ENCODE measurements at regions not wholly inside any gene's neighbourhood (a gene's known extent, or its start where the extent isn't known, plus 50 kb on each side); places are given as distances from the start of the nearest gene placed in this dataset.

DNA sequence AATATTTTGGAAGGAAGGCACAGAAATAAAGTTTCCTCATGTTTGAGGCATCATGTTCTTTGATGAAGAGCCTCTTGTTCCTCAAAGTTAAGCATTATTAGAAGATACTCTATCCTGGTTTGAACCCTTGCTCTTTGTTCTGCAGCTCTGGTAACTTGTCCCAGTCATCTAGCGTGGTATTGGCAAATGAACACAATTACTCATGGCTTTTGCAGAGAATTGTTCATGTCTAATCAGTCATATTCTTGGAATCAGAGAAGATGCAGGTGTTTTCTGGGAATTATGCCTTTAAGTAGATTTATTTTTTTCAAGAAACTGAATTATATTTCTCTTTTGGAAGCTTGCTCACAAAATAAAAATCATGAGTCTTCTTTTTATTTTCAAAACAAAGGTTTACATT lies 52.9 kb upstream of the HPGDS start:
- TF ChIP-seq, protein P1, sequence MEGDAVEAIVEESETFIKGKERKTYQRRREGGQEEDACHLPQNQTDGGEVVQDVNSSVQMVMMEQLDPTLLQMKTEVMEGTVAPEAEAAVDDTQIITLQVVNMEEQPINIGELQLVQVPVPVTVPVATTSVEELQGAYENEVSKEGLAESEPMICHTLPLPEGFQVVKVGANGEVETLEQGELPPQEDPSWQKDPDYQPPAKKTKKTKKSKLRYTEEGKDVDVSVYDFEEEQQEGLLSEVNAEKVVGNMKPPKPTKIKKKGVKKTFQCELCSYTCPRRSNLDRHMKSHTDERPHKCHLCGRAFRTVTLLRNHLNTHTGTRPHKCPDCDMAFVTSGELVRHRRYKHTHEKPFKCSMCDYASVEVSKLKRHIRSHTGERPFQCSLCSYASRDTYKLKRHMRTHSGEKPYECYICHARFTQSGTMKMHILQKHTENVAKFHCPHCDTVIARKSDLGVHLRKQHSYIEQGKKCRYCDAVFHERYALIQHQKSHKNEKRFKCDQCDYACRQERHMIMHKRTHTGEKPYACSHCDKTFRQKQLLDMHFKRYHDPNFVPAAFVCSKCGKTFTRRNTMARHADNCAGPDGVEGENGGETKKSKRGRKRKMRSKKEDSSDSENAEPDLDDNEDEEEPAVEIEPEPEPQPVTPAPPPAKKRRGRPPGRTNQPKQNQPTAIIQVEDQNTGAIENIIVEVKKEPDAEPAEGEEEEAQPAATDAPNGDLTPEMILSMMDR (IDR thresholded peaks at IDR 0.05): no peak
- Histone ChIP-seq H3K27me3 (no peaks in the 10 kb centered on the region), H3K36me3 (no peaks in the 10 kb centered on the region), H3K4me1 (no peaks in the 10 kb centered on the region), H3K9me3 (no peaks in the 10 kb centered on the region), H3K4me3 (no peak overlapping the region), H3K27ac (no peak overlapping the region)
- intact Hi-C loops (cut with DNase I): no loop called here
- DNase-seq (ENCODE audit: low spot score in 2 of 2): no peak

- H3K4me3 ChIP-seq: no peak overlapping the region
- TF ChIP-seq, protein P1 (IDR thresholded peaks at IDR 0.05): no peak
- no peaks in the 10 kb centered on the region for H3K36me3 ChIP-seq
- intact Hi-C loops (cut with DNase I): no loop called here
- DNase-seq (ENCODE audit: low spot score in 2 of 2): no peak
- H3K27me3 ChIP-seq: no peaks in the 10 kb centered on the region
- H3K4me1 ChIP-seq: no peaks in the 10 kb centered on the region
- no peak overlapping the region for H3K27ac ChIP-seq
- no peaks in the 10 kb centered on the region for H3K9me3 ChIP-seq
Measured at GRCh38 chr4:94396984-94397383, 54.3 kb upstream of the HPGDS start.

GRCh38 chr4:94397635-94398034 lies 54.1 kb upstream of the PDLIM5 start:
- no peak for DNase-seq (ENCODE audit: low spot score in 2 of 2)
- no peak overlapping the region for H3K4me3 ChIP-seq
- no peak overlapping the region for H3K27ac ChIP-seq
- intact Hi-C loops (cut with DNase I): no loop called here
- no peaks in the 10 kb centered on the region for H3K27me3 ChIP-seq
- TF ChIP-seq, protein P1 (IDR thresholded peaks at IDR 0.05): no peak
- no peaks in the 10 kb centered on the region for H3K9me3 ChIP-seq
- H3K36me3 ChIP-seq: no peaks in the 10 kb centered on the region
- no peaks in the 10 kb centered on the region for H3K4me1 ChIP-seq

- intact Hi-C loops (cut with DNase I): no loop called here
- no peaks in the 10 kb centered on the region for H3K9me3 ChIP-seq
Measured at GRCh38 chr4:94399277-94399676, 52.5 kb upstream of the PDLIM5 start.

GRCh38 chr4:94399721-94400120 lies 52.0 kb upstream of the PDLIM5 start:
- intact Hi-C loops (cut with DNase I): loop anchor here (10.0 kb wide), 2 partner anchors 355 to 695 kb away; partner anchors contain the start of gene BMPR1B
- DNase-seq (ENCODE audit: low spot score in 2 of 2): no peak
- Histone ChIP-seq H3K9me3 (no peaks in the 10 kb centered on the region), H3K27me3 (no peaks in the 10 kb centered on the region), H3K4me1 (no peaks in the 10 kb centered on the region), H3K36me3 (no peaks in the 10 kb centered on the region), H3K4me3 (no peak overlapping the region), H3K27ac (no peak overlapping the region)
- TF ChIP-seq, protein P1 (IDR thresholded peaks at IDR 0.05): no peak

More at GRCh38 chr4:94399277-94399676, 52.5 kb upstream of the PDLIM5 start:
- H3K27me3 ChIP-seq: no peaks in the 10 kb centered on the region
- no peak overlapping the region for H3K4me3 ChIP-seq
- no peaks in the 10 kb centered on the region for H3K36me3 ChIP-seq
- TF ChIP-seq, protein P1 (IDR thresholded peaks at IDR 0.05): no peak
- H3K27ac ChIP-seq: no peak overlapping the region
- H3K4me1 ChIP-seq: no peaks in the 10 kb centered on the region
- no peak for DNase-seq (ENCODE audit: low spot score in 2 of 2)

GRCh38 chr4:94400191-94400590 lies 51.6 kb upstream of the PDLIM5 start:
- Histone ChIP-seq H3K4me1 (no peaks in the 10 kb centered on the region), H3K27me3 (no peaks in the 10 kb centered on the region), H3K36me3 (no peaks in the 10 kb centered on the region), H3K4me3 (no peak overlapping the region), H3K9me3 (no peaks in the 10 kb centered on the region), H3K27ac (no peak overlapping the region)
- TF ChIP-seq, protein P1 (IDR thresholded peaks at IDR 0.05): no peak
- DNase-seq (ENCODE audit: low spot score in 2 of 2): no peak
- intact Hi-C loops (cut with DNase I): loop anchor here (10.0 kb wide), 2 partner anchors 355 to 695 kb away; partner anchors contain the start of gene BMPR1B

All from ascending aorta (tissue), 2 donors.